ENCODE measurements at regions not wholly inside any gene's neighbourhood (a gene's known extent, or its start where the extent isn't known, plus 50 kb on each side); places are given as distances from the start of the nearest gene placed in this dataset.

DNA sequence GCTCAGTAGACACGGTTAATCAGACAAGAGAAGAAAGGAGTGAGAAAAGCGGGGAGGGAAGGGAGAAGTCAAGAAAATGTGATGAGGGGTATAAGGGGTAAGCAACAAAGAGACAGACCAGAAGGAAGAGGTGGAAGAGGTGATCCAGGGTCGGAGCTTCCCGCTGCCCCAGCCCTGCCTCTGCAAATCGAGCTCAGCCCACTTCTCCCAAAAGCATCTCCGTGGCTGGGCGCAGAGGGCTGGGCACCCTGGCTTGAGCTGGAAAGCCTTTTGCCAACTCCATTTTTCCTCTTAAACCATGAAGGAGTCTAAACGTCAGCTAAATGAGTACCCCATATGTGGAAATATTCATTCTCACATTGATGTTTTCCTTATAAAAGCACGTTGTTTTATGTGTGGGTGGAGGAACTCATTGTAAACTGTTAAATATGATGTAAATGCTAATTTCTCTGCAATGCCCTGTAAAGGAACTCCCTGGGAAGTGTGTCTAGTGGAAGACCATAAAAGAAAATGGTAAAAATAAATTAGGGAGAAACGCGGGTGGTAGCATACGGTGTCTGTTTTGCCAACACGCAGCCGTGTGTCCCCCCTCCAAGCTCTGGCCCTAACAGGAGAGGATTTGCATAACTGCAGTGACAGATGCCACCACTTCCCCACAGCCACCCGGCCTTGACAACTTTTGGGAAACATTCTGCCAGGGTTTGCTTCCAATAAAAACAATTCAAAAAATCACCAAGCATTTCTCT, 55.2 kb upstream of the MAFB start:
- TF ChIP-seq, protein P1, sequence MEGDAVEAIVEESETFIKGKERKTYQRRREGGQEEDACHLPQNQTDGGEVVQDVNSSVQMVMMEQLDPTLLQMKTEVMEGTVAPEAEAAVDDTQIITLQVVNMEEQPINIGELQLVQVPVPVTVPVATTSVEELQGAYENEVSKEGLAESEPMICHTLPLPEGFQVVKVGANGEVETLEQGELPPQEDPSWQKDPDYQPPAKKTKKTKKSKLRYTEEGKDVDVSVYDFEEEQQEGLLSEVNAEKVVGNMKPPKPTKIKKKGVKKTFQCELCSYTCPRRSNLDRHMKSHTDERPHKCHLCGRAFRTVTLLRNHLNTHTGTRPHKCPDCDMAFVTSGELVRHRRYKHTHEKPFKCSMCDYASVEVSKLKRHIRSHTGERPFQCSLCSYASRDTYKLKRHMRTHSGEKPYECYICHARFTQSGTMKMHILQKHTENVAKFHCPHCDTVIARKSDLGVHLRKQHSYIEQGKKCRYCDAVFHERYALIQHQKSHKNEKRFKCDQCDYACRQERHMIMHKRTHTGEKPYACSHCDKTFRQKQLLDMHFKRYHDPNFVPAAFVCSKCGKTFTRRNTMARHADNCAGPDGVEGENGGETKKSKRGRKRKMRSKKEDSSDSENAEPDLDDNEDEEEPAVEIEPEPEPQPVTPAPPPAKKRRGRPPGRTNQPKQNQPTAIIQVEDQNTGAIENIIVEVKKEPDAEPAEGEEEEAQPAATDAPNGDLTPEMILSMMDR (IDR thresholded peaks at IDR 0.05) = no peak
- no peak for TF ChIP-seq POLR2A (IDR thresholded peaks at IDR 0.05)
- no peak for TF ChIP-seq EP300 (IDR thresholded peaks at IDR 0.05)
- TF ChIP-seq POLR2AphosphoS5 (IDR thresholded peaks at IDR 0.05) = no peak
- Histone ChIP-seq H3K27ac (no peak overlapping the region), H3K4me1 (no peaks in the 10 kb centered on the region), H3K36me3 (no peaks in the 10 kb centered on the region), H3K27me3 (peaks cover 0 to 4% (median 0%) of the 10 kb centered on the region in 3 donors), H3K4me3 (no peak overlapping the region), H3K9me3 (no peaks in the 10 kb centered on the region)
- no peak for DNase-seq
- 60 to 71% methylated on average over 15 of the region's 15 CpGs for WGBS, 2 donors
- intact Hi-C loops (cut with DNase I) = no loop called here

DNA sequence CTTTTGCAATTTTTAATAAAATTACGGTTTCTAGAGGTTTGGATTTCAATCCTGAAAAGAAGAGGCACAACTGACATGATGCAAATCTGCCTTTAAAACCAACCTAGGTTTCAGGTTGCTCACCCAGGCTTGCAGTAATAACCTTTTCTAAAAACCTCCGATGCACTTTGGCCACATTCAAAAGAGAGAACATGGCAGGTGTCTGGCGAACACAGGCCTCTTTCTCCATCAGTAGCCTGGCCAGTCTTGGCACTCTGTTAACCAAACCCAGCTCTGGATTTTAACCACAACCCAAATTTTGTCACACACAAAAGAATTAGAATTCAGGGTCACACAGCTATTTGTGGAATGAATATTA, 55.8 kb upstream of the MAFB start:
- Histone ChIP-seq H3K27ac (no peak overlapping the region), H3K36me3 (no peaks in the 10 kb centered on the region), H3K4me3 (no peak overlapping the region), H3K4me1 (no peaks in the 10 kb centered on the region), H3K27me3 (peaks cover 0 to 4% (median 0%) of the 10 kb centered on the region in 3 donors), H3K9me3 (no peaks in the 10 kb centered on the region)
- TF ChIP-seq, protein P1 (IDR thresholded peaks at IDR 0.05) = no peak
- TF ChIP-seq POLR2A (IDR thresholded peaks at IDR 0.05) (no peak), POLR2AphosphoS5 (IDR thresholded peaks at IDR 0.05) (no peak), EP300 (IDR thresholded peaks at IDR 0.05) (no peak)
- intact Hi-C loops (cut with DNase I) = no loop called here
- no peak for DNase-seq
- WGBS, 2 donors = 66 to 73% methylated on average over 3 of the region's 3 CpGs

DNA sequence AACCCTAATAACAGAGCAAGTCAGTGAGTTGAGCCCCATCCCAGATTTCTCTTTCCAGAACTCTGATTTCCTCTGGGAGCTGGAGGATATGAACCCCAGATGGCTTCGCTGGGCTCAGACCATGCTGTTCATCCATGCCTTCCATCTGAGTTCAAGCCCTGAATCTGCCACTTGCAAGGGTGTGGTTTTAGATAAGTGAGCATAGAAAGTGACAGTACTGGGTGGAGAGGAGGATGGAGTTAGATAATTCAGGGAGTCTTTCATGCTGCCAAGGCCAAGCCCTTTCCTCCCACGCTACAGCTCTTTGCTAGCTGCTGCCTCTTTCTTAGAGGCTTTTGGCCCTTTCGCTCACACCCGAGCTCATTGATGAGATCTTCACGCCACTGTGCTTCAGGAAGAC, 57.2 kb upstream of the MAFB start:
- no peaks in the 10 kb centered on the region for H3K36me3 ChIP-seq
- intact Hi-C loops (cut with DNase I) = no loop called here
- no peak for TF ChIP-seq POLR2A (IDR thresholded peaks at IDR 0.05)
- no peak for TF ChIP-seq EP300 (IDR thresholded peaks at IDR 0.05)
- TF ChIP-seq, protein P1 (IDR thresholded peaks at IDR 0.05) = no peak
- no peak for TF ChIP-seq POLR2AphosphoS5 (IDR thresholded peaks at IDR 0.05)
- no peak overlapping the region for H3K27ac ChIP-seq
- H3K4me3 ChIP-seq = no peak overlapping the region
- WGBS, 2 donors = 79 to 87% methylated on average over 5 of the region's 5 CpGs
- H3K27me3 ChIP-seq = peaks cover 0 to 4% (median 0%) of the 10 kb centered on the region in 3 donors
- no peaks in the 10 kb centered on the region for H3K4me1 ChIP-seq
- no peak for DNase-seq
- no peaks in the 10 kb centered on the region for H3K9me3 ChIP-seq

DNA sequence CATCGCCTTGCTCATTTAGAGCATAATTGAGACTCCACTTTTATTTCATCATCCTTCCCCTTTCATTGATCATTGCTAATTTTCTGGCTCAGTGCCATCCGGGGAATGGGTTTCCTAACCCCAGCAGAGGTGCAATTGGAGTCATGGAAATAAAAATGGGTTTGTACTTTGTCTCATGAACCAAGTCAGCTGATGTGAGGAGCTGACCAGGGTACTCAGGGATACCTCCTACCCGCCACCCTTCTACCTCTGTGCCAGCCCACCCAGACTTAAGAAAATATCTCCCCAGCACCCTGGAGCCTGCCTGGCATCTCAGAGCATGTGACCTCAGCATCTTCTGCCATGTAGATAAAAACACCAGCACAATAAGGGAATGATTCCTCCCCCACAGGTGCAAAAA, 59.1 kb upstream of the MAFB start:
- Histone ChIP-seq H3K27ac (no peak overlapping the region), H3K4me1 (no peaks in the 10 kb centered on the region), H3K4me3 (no peak overlapping the region), H3K36me3 (no peaks in the 10 kb centered on the region), H3K27me3 (no peaks in the 10 kb centered on the region), H3K9me3 (no peaks in the 10 kb centered on the region)
- no peak for TF ChIP-seq POLR2A (IDR thresholded peaks at IDR 0.05)
- no peak for TF ChIP-seq POLR2AphosphoS5 (IDR thresholded peaks at IDR 0.05)
- no peak for TF ChIP-seq EP300 (IDR thresholded peaks at IDR 0.05)
- TF ChIP-seq, protein P1 (IDR thresholded peaks at IDR 0.05) = no peak
- no peak for DNase-seq
- intact Hi-C loops (cut with DNase I) = no loop called here
- WGBS, 2 donors = 87 to 91% methylated on average over 3 of the region's 3 CpGs
